SKM-1 treated with dmso at 0.1 percent for 144 hours (cell line): ENCODE measurements at regions not wholly inside any gene's neighbourhood (a gene's known extent, or its start where the extent isn't known, plus 50 kb on each side); places are given as distances from the start of the nearest gene placed in this dataset.
"Not testable (repeated sequence)": the region's sequence is repeated elsewhere in the genome, so short reads cannot be mapped to it uniquely, and the experiment has no call there.

Experiments
- DNase-seq: peaks from one replicate; lab custom pipeline; 2025; ENCODE audit not compliant: unreplicated experiment; lab: John Stamatoyannopoulos, UW

DNA sequence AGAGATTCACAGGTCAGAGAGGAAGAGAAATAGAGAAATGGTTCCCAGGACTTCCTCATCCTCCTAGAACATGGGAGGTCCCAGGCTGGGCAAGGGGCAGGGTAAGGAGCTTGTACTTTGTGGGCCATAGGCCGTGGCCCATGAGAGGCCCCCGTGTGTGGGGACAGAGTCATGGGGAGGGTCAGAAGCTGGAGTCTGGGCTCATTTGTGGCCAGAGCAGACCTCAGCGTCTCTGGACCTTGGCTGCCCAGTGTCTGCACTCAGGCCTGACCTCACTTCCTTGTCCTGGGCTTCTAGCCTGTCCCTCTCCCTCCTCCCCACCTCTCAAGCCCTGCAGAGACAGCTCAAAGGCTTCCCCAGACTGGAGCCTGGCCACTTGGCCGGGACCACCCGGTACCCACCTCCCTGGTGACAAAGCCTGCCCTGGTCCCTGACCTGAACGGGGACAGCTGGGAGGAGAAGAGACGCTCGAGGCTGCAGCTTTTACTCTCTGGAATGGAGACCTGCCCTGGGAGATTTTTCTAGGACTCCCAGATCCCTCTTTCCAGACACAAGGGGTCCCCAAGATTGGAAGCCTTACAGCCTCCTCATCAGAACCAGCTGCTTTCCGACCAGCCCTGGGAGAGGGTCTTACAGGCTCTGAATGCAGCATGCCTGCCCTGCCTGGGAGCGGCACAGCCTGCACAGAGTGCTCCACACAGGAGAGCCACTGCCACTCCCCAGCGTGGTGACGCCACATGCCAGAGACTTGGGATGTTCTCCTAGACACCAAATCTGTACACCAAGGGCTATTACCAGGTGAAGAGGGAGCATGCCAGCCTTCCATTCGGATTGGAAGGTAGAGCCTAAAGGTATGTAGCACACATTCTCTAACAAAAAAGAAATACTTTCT is 569.0 kb upstream of the B3GAT1 start:
- DNase-seq = no peak

DNA sequence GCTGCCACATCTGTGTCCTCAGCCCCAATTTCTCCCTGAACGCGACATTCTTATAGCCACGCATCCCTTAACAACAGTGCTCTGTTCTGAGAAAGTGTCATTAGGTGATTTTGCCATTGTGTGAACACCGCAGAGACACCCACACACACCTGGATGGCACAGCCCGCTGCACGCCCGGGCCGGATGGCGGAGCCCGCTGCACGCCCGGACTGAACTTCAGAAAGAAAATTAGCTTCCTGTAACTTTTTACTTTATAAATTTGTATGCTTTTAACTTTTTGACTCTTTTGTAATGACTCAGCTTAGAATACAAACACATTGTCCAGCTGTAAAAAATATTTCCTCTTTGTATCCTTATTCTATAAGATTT is 567.0 kb upstream of the B3GAT1 start:
- DNase-seq = not testable (repeated sequence)

DNA sequence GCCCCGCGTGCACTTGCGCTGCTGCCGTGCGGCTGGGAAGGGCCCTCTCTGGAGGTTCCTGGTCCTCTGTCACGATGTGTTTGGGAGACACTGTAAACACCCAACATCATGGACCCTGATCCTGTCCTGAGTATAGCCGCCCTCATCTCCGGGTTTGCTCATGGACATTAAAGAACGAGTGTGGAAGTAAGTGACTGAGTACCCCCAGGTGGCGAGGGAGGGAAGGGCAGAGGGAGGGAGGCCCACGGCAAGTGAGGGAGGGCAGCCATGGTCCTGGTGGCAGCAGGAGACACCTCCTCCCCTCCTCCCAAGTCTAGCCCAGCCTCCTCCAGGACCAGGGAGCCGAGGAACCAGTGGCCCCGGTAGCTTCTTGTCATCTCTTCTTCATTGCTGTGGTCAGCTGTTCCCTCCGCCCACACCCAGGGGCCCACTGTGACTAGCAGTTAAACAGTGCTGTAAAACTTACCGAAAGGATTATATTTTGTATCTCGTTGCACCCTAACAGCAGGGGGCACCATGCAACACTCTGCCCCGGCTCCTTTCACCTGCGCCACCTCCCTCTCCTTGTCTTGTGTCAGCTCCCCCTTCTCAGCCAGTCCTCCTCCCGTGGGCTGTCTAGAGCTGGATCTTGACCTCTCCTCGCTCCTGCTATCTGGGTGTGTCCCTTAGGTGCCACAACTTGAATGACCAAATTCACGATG is 566.5 kb upstream of the B3GAT1 start:
- no peak for DNase-seq

DNA sequence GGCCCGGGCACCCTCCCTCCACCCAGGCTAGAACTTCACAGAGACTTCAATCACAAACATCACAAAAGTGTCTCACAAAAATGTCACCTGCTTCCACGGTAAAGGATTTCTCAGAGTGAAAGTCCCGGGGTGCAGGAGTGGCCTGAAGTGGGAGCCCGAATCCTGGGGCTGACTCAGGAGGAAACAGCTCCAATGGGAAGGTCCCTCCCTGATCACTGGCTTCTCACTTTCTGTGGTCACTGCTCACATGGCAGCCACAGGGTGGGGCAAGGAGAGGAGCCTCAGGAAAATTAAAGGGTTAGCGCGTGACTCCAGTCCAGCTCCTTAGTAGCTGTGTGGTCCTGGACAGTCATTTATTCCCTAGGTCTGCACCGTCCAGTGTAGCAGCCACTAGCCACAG is 564.5 kb upstream of the B3GAT1 start:
- no peak for DNase-seq

DNA sequence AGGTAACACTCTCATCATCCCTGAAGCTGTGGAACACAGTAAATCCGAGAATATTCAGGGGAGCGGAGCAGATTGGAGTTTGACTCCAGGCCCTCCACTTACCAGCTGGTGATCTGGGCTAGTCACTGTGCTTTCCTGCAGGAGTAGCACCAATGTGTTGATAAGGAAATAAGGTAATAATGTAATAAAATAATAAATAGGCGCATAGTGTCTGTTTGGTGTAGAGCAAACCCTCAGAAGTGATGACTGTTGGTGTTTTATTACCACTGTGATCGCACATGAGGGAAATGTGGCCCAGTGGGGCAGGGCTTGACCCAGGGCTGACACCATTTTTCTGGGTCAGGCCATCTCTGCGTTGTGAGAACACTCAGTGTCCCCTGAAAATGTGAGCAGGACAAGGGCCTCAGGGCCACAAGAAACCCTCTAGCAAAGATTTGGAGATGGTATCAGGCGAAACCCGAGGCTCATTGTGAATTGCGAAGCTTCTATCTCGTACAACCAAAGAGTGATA is 563.9 kb upstream of the B3GAT1 start:
- no peak for DNase-seq

DNA sequence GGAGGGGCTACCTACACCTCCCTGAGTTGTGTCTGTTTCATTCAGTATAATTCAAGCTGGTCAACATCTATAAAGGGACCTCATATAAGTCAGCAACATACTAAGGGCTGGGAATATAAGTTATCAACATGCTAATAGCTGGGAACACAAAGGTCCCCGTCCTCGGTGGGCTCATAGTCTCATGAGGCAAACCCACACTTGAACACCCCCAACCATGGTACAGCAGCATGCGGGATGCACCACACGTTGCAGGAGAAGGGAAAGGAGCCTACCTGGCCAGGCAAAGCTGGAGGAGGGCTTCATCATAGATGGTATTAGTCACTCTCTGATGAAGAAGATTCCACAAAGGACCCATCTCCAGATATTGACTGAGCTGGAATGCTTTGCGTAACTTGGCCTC is 561.8 kb upstream of the B3GAT1 start:
- DNase-seq = no peak

DNA sequence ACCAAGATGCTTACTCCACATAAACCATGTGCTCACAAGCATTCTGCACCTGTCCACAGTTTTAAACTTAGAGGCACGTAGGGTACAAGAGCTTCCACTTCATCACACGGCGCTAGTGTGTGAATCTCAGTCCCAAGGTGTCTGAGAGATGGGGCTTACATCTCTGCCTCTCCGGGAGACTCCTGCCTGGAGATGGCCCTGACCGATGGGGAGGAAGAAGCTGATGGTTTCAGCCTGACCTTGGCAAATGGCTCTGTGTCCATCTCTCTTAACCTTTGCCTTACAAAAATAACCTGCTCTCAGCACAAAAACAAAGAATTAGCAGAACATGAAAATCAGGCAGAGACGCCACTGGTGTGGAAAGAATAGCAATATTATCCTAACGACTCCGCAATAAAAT is 559.3 kb upstream of the B3GAT1 start:
- DNase-seq = no peak

DNA sequence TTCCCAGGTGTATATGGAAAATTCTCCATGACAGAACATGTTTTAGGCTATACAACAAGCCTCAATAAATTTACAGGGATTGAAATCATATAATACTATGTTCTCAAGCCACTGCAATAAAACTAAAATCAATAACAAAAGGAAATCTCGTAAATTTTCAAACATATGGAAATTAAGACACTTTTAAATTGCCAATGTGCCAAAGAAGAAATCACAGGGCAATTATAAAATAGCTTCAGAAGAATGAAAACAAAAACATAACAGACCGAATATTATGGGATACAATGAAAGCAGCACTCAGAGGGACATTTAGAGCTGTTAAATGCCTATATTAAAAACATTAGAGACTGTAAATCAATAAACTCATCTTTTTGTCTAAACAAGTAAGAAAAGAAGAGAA is 555.7 kb upstream of the B3GAT1 start:
- no peak for DNase-seq

DNA sequence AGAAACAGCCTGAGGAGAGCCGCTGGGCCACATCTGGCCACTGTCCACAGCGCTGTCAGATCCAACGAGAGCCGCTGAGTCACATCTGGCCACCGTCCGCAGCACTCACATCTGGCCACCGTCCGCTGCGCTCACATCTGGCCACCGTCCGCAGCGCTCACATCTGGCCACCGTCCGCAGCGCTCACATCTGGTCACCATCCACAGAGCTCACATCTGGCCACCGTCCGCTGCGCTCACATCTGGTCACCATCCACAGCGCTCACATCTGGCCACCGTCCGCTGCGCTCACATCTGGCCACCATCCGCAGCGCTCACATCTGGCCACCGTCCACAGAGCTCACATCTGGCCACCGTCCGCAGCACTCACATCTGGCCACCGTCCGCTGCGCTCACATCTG is 549.3 kb upstream of the B3GAT1 start:
- DNase-seq = not testable (repeated sequence)

DNA sequence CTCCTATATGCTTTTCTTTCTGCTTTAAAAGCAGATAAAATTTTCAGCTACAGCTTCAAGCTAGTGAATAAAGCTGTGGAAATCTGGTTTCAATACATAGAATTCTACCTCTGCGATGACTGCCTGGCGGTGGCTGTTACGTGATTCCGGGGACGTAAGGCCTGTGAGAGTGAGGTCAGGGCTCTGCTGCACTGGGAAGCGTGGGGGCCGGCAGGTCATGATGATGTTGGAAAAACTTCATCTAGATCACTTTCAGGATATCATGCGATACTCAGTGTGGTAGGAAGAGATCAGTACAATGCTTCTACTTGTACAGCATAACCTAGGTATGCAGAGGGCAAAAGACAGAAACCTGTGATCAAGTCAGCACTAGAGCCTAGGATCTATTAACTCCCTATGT is 546.8 kb upstream of the B3GAT1 start:
- no peak for DNase-seq

DNA sequence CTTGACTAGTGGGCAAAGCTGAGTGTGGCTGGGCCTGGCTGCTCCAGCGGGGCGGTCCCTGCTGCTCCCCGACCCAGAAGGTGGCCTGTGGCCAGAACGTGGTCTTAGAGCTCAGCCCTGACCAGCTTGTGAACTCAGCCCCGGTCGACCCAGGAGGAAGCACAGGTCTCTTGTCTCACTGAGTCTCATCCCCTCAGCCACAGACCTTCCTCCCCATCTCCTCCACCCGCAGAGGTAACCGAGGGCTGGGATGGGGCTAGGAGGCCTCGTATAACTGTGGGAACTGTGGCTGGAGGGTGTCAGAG is 546.2 kb upstream of the B3GAT1 start:
- DNase-seq = no peak

DNA sequence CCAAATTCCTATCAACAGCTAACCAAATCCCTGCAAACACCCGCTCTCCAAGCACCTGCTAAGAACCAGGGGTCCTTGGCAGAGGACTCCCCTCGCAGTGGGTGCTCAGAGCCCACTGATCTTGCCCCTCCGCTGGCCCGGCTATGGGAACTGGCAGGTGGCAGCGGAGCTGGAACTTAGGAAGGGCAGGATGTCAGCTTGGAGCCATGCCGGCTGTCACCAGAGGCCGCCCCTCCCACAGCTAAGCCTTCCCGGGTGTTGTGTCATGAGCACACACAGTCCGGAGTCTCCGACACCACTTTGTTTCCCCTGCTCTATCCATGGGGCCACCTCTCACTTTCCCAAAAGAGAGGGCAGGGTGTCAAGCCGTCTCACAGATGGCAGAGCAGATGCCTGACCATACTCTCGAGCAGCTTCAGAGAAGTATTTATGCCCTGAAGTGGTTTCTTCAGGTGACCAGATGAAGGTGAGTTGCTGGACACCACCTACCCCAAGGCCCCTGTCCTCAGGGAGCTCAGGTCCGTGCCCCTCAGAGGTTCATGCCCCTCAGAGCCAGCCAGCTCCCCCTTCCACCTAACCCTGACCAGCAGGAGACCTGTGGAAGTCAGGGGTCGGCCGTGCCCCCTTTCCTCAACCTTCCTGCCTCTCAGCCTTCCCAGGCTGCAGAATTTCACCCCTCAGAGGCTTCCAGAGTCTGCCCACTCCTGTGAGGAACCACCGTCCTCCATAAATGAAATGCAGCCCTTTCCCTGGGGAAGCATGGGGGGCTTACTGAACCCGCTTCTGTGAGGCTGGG is 545.7 kb upstream of the B3GAT1 start:
- no peak for DNase-seq

DNA sequence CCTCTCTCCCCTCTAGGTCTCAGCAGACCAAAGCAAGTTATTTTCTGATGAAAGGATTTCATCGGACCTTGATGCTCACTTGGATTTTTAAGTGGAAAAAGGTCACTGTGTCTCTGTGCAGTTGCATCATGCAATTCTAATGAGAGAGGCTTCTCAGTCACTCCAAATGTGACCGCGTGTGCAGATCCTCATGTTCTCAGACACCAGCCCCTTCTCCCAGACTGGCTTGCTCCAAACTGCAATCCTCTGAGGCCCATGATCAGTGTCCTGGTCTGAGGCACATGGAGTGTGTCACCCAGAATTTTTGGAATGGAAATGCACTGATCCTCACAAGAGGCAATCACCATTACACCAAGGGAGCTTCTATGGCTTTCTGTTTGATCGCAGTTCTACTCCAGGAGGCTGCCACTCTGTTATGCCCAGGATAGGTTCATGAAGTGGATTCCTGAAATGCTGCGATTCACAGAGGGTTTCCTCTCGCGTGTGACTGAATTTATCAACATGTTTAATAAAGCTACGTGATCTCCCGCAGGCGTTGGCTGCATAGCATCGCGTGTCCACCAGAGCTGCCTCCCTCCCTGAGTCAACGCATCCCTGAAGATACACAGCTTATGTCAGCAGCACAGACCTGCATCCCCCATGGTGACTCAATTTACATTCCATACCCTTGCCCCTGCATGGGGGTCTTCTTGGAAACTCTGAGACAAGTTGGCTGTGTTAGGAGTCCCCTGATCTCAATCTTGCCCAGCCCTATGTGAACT is 544.6 kb upstream of the B3GAT1 start:
- no peak for DNase-seq

DNA sequence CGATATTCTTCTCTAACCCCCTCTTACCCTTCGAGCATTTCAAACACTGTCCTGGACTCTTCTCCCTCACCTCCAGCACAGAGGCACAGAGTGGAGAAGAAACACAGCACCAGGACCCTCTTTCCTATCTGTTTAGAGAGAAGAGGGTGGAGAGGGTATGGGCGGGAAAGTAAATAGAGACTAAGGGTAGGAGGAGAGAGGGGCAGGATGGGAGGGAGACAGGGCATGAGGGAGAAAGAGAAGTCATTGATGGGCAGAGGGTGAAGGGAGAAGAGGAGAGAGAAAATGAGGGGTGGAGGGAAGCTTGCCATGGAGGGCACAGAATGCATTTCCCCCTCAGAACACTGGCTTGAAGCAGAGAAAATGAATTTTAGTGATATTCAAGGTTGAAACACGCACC is 543.9 kb upstream of the B3GAT1 start:
- DNase-seq = not testable (repeated sequence)

DNA sequence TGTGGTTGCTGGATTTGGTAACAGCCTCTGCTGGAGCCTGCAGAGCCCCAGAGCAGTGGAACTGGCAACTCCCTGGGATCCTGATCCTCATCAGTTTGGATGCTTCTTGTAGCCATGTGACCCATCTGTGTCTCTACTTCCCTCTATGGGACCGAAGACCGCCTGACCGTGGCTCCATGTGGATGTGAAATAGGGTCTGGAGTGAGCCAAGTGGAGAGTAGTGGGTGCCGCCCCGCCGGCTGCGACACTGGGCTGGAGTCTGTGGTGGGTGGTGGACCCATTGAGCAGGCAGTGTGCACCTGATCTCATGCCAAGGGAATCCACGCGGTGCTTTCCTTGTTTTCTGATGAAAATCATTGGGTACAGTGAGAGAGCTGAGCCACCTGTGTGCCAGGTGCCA is 543.2 kb upstream of the B3GAT1 start:
- no peak for DNase-seq

DNA sequence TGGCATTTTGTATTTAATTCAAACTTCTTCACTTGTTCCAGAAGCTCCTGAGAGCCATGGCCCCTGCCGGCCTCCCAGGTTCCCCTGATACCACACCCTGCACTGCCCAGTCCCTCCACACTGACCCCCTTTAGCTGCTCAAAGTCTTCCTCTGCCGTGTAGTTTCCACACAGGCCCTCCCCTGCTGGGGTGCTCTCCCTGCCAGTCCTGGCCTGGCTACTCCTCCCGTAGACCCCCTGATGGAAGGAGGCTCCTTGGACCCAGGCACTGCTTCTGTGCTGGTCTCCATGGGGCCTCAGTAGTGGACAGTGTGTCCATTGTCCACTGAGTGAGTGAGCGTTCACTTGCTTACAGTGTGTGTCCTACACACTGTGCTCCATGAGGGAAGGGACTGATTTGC is 542.4 kb upstream of the B3GAT1 start:
- not testable (repeated sequence) for DNase-seq

DNA sequence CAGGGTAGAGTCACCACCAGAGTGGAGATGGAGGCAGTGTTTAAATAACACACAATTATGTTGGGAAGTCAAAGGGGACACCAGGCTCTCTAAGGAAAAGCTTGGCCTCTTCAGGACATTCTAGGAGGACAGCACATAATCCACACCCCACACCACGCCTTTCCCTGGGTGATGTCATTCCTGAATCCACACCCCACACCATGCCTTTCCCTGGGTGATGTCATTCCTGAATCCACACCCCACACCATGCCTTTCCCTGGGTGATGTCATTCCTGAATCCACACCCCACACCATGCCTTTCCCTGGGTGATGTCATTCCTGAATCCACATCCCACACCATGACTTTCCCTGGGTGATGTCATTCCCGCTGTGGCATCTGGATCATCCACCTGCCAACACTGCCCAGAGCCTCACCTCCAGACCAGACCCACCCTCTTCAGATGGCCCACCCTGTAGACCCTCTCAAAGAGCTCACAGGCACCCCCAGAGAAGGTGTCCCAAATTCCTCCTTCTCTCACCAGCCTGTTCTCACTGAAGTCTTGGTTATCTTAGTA is 541.5 kb upstream of the B3GAT1 start:
- DNase-seq = not testable (repeated sequence)

DNA sequence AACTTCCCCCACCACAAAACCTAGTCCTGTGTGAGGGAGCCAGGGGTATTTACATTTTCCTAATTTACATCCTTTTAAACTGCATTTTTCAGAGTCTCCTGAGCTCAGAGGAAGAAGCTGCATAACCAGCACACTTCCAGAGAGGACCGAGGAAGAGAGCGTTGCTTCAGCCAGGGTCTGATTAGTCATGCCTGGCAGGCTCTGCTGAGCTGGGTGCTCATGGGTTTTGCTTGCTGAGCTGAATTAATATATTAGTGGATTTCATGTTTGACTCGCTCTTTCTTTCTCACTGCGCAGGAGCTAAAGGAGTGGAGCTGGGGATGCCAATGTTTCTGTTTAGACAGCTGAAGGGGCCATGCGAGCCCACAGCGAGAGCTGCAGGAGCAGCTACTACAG is 539.3 kb upstream of the B3GAT1 start:
- DNase-seq = no peak

DNA sequence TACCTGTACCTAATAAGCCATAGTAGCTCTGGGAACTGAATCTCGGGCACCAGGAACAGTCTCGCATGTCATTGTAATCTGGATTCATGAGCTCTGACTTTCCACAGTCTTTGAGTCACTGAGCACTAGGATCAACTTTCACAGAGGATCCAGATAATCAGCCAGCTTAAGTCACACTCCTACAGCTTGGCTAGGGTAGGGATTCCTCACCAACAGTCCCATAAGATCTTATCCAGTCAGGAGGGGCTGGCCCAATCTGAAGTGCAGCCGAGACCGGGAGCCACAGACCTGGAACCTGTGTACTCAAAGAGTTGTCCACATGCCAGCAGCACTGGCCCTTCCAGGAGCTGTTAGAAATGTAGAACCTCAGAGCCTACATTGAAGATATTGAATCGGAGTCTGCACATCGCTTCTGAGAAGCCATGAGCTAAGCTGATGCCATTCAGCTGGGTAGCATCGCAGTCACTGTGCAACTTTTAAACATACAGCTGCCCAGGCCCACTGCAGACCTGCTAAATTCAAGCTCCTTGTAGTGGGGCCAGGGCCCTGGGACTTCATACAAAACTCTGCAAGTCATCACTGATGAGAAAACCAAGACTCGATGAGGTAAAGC is 538.8 kb upstream of the B3GAT1 start:
- no peak for DNase-seq
